Common myeloid progenitor, CD34-positive (primary cell): ENCODE measurements at regions not wholly inside any gene's neighbourhood (a gene's known extent, or its start where the extent isn't known, plus 50 kb on each side); places are given as distances from the start of the nearest gene placed in this dataset.

Experiments
- CTCF ChIA-PET: fragments of 350-600 bp; sonication (Branson Sonifier 250); formaldehyde crosslinking; loops from one replicate; lab custom pipeline; 2021; ENCODE audit warnings: antibody characterized with exemption; lab: Charles Lee
- POLR2A ChIA-PET: fragments of 350-600 bp; sonication (Branson Sonifier 250); formaldehyde crosslinking; loops from one replicate; lab custom pipeline; 2021; ENCODE audit warnings: antibody characterized with exemption; lab: Charles Lee
- DNase-seq, 3 donors: peaks; one replicate each; pipeline versions ENCODE4 v3.0.0 to v3.0.0-alpha.2; 2013
- H3K27ac ChIP-seq, 2 experiments: 1 replicate in 1 of 2; 2 replicates in 1 of 2; pipeline ENCODE4 v1.7.0; 2013; ENCODE audit warnings: inconsistent platforms in 2 of 2, low read length in 2 of 2, mild to moderate bottlenecking in 2 of 2, low read depth in 1 of 2, moderate library complexity in 1 of 2; ENCODE audit not compliant: severe bottlenecking in 2 of 2, insufficient read depth in 1 of 2, poor library complexity in 1 of 2
- H3K27me3 ChIP-seq, 5 experiments: replicated peaks in 2 of 5; 1 replicate in 3 of 5; 2 replicates in 2 of 5; pipeline versions ENCODE4 v1.6.1 to v1.7.0; 2013; ENCODE audit warnings: low read length in 4 of 5, mild to moderate bottlenecking in 2 of 5, moderate library complexity in 2 of 5, inconsistent platforms in 1 of 5; ENCODE audit not compliant: insufficient read depth in 5 of 5, control insufficient read depth in 4 of 5
- H3K36me3 ChIP-seq, 4 experiments: 1 replicate in 2 of 4; 2 replicates in 2 of 4; pipeline versions ENCODE4 v1.6.1 to v1.7.0; 2013; ENCODE audit warnings: low read length in 3 of 4, control low read depth in 1 of 4, mild to moderate bottlenecking in 1 of 4; ENCODE audit not compliant: control insufficient read depth in 4 of 4, insufficient read depth in 4 of 4
- H3K4me1 ChIP-seq, 4 experiments: 1 replicate in 3 of 4; 2 replicates in 1 of 4; pipeline versions ENCODE4 v1.6.1 to v1.7.1; 2013; ENCODE audit warnings: low read length in 3 of 4, mild to moderate bottlenecking in 3 of 4, control low read depth in 1 of 4, inconsistent platforms in 1 of 4, moderate library complexity in 1 of 4; ENCODE audit not compliant: control insufficient read depth in 4 of 4, insufficient read depth in 4 of 4; ENCODE audit errors: control extremely low read depth in 1 of 4
- H3K4me3 ChIP-seq, 7 experiments: 1 replicate in 4 of 7; 2 replicates in 3 of 7; pipeline versions ENCODE4 v1.5.1 to v1.7.0; 2013; ENCODE audit warnings: mild to moderate bottlenecking in 7 of 7, low read length in 6 of 7, moderate library complexity in 6 of 7, inconsistent platforms in 2 of 7, low read depth in 2 of 7, control low read depth in 1 of 7; ENCODE audit not compliant: insufficient read depth in 4 of 7, control insufficient read depth in 1 of 7; ENCODE audit errors: extremely low read depth in 1 of 7
- H3K9me3 ChIP-seq, 5 experiments: 1 replicate in 4 of 5; 2 replicates in 1 of 5; pipeline versions ENCODE4 v1.6.1 to v1.7.1; 2013; ENCODE audit warnings: low read length in 4 of 5, mild to moderate bottlenecking in 2 of 5, inconsistent platforms in 1 of 5, low read depth in 1 of 5, moderate library complexity in 1 of 5; ENCODE audit not compliant: control insufficient read depth in 4 of 5, insufficient read depth in 2 of 5; ENCODE audit errors: control extremely low read depth in 1 of 5
- WGBS: methylation state at CpG from one replicate; pipeline ENCODE4 v1.1.5; 2013; ENCODE audit not compliant: insufficient coverage; 5-methylcytosine and 5-hydroxymethylcytosine counted together

DNA sequence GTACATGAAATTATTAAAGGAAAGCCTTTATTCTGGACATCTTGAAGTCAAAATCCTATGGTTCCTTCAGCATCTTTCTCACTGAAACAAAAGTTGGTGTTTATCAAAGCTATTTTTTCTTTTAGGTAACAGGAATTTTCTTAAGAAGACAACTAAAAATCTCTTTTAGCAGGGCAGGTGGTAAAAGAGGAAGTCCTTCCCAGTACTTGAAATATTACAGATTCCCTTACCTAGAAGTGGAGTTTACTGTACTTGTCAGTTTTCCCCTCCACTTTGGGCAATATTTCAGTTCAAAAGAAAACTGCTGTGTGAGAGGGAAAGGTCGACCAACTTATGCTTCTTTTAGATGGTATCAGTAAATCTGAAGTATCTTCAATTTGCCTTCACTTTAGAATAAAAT lies 64.3 kb upstream of the TDRD3 start:
- ChIA-PET POLR2A (no interaction called here), CTCF (interaction anchor here (0.9 to 1.3 kb wide), 2 partner anchors 11 to 98 kb away, joined by 3 read pairs; no protein-coding TSS in a partner anchor)
- peaks cover 0 to 2% (median 0%) of the 10 kb centered on the region in 4 experiments for H3K4me1 ChIP-seq
- H3K27me3 ChIP-seq = no peaks in the 10 kb centered on the region
- WGBS = no CpG with 5 or more reads among the region's 1 CpG
- peak in 1 of 3 donors; percentile 1 for DNase-seq
- peaks cover 0 to 3% (median 0%) of the 10 kb centered on the region in 5 experiments for H3K9me3 ChIP-seq
- H3K4me3 ChIP-seq = no peak overlapping the region
- H3K36me3 ChIP-seq = no peaks in the 10 kb centered on the region
- no peak overlapping the region for H3K27ac ChIP-seq

DNA sequence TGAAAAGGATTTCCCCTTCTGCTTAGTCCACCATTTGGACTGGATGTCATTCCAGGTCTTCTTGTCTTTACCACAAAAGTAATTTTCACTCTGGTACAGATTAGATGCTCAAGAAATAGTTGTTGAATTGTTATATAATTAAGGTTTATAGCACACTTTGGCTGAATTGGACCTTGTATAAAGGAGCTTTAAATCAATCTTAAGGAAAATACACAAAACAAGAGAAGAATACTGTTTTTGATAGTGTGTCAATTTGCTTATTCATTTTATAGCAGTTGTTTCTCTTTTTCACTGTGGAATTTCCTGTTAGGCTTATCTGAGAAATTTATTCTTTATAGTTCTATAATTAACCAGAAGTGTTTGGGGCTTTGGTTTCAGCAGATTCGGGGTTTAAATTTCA lies 62.7 kb upstream of the TDRD3 start:
- ChIA-PET CTCF (interaction anchor here (1.0 kb wide), 1 partner anchor 97 kb away, joined by 3 read pairs; no protein-coding TSS in a partner anchor), POLR2A (no interaction called here)
- peaks cover 0 to 5% (median 1%) of the 10 kb centered on the region in 5 experiments for H3K27me3 ChIP-seq
- peaks cover 0 to 2% (median 0%) of the 10 kb centered on the region in 4 experiments for H3K4me1 ChIP-seq
- no CpG with 5 or more reads among the region's 1 CpG for WGBS
- no peaks in the 10 kb centered on the region for H3K36me3 ChIP-seq
- peaks cover 0 to 3% (median 0%) of the 10 kb centered on the region in 5 experiments for H3K9me3 ChIP-seq
- H3K27ac ChIP-seq = no peak overlapping the region
- H3K4me3 ChIP-seq = no peak overlapping the region
- DNase-seq = no peak

DNA sequence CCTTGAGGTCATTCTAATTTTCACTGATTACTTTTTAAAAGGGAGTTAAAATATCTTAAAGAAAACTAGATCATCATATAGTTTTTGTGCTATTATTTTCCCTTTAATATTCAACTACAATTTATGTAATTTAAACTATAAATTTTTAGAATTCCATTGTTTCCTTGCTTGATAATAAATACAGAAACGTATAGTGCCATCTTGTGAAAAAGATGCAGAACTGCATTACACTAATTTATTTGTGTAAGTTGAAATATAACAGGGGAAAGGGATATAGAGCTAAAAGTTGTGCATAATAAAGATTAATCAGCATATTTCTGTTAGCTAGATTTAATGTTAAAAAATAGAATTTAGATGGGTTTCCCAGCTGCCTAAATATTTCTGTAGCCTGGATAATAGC lies 61.5 kb upstream of the TDRD3 start:
- no peak overlapping the region for H3K4me3 ChIP-seq
- no peaks in the 10 kb centered on the region for H3K4me1 ChIP-seq
- peaks cover 0 to 5% (median 2%) of the 10 kb centered on the region in 5 experiments for H3K27me3 ChIP-seq
- H3K9me3 ChIP-seq = peaks cover 0 to 3% (median 0%) of the 10 kb centered on the region in 5 experiments
- CTCF ChIA-PET = interaction anchor here (0.6 to 1.0 kb wide), 2 partner anchors 14 to 990 kb away, joined by 3 read pairs; no protein-coding TSS in a partner anchor
- H3K36me3 ChIP-seq = no peaks in the 10 kb centered on the region
- DNase-seq = peak; percentile 3 to 21 (median 18)
- WGBS = no CpG with 5 or more reads among the region's 1 CpG
- H3K27ac ChIP-seq = no peak overlapping the region
- POLR2A ChIA-PET = no interaction called here

DNA sequence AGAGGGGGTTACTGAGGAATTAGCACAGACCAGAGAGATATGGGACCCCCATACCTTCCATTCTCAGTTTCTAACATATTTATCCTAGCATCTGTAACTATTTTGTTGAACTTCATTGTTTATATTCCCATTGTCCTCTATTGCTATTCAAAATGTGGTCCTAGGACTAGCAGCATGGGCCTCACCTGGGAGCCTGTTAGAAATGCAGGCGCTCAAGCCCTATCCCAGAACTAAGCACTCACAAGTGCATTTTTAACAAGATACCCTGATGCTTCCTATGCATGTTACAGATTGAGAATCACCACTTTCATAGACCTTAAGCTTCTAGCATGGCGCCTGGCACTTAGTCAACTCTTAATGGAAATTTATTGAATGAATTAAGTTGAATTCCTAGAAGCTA lies 58.3 kb upstream of the TDRD3 start:
- Histone ChIP-seq H3K4me3 (no peak overlapping the region), H3K36me3 (no peaks in the 10 kb centered on the region), H3K27ac (no peak overlapping the region), H3K9me3 (no peaks in the 10 kb centered on the region), H3K27me3 (peaks cover 0 to 5% (median 2%) of the 10 kb centered on the region in 5 experiments), H3K4me1 (no peaks in the 10 kb centered on the region)
- no CpG with 5 or more reads among the region's 2 CpGs for WGBS
- no peak for DNase-seq
- CTCF ChIA-PET = interaction anchor here (1.2 to 3.2 kb wide), 2 partner anchors 9 to 10 kb away, joined by 3 to 14 read pairs; no protein-coding TSS in a partner anchor
- POLR2A ChIA-PET = no interaction called here

DNA sequence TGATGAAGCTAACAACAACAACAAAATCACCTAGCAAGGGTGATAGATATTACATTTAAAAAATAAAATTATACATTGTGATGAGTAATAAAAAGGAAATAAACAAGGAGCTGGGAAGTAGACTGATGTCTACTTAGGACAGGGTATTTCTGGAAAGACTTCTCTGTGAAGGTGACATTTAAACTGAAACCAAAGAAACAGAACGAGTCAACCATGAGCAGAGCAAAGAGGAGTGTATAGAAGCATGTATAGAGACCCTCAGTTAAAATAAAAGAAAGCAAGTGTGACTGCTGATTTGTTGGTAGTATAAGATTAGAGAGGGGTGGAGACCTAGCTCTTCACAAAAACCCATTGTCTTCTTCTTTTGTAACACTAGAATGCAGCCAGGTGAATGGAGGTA lies 53.0 kb upstream of the TDRD3 start:
- Histone ChIP-seq H3K27me3 (peaks cover 0 to 3% (median 0%) of the 10 kb centered on the region in 5 experiments), H3K9me3 (no peaks in the 10 kb centered on the region), H3K36me3 (no peaks in the 10 kb centered on the region), H3K4me1 (no peaks in the 10 kb centered on the region), H3K27ac (no peak overlapping the region), H3K4me3 (no peak overlapping the region)
- POLR2A ChIA-PET = no interaction called here
- CTCF ChIA-PET = interaction anchor here (1.1 kb wide), 1 partner anchor 87 kb away, joined by 3 read pairs; no protein-coding TSS in a partner anchor
- DNase-seq = no peak
- 92% methylated on average over 1 of the region's 1 CpG for WGBS

DNA sequence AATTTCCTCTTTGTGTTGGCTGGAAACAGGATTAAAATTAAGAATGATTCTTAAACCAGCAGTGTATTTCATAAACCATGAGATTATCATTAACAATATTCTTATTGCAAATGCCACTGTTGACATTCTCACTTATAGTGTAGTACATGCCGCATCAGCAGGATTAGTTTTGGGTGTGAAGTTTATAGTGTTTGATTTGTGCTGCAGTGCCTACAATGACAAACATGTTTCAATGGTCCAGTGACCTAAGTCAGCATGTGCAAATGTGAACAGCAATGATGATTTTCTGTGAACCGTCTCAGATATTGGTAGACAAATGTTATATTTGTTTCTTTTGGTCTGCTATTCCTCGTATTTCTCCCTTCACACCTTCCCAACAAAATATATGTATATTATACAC lies 49.8 kb upstream of the TDRD3 start:
- WGBS = 89% methylated on average over 1 of the region's 3 CpGs
- Histone ChIP-seq H3K36me3 (no peaks in the 10 kb centered on the region), H3K27me3 (peaks cover 0 to 1% (median 0%) of the 10 kb centered on the region in 5 experiments), H3K4me1 (no peaks in the 10 kb centered on the region), H3K27ac (no peak overlapping the region), H3K4me3 (no peak overlapping the region), H3K9me3 (no peaks in the 10 kb centered on the region)
- ChIA-PET CTCF (no interaction called here), POLR2A (no interaction called here)
- DNase-seq = no peak
